ENCODE measurements at regions not wholly inside any gene's neighbourhood (a gene's known extent, or its start where the extent isn't known, plus 50 kb on each side); places are given as distances from the start of the nearest gene placed in this dataset.

DNA sequence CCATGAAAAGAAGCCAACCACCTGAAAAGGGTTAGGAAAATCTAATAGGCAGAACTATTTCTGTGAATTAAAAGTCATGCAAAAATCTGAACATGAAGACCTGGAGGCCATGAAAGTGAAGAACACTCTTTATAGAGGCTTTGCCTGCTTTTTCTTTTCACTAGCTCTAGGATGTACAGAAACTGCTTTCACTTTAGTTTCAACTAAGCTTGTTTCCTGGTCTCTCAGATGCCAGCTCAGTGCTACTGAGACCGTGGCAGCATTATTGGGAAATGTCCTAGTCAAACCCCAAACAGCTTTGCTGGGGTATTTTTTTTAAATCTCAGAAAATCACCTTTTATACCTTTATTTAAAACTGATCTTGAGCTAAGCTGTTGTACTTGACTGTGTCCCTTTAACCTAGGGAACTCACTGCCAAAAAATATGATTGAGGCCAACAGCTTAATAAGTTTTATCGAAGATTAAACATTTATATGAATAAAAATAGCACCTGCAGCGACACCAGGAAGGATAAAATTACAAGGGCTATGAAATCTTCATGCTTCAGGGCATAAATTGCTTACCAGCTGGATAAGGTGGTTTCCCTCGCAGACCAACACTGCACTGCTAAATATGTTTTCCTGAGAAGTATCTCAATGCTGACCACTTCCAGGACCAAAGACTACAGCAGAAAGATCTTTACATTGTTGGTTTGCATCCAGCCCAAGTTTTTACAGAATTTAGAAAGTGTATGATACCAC is 621.8 kb upstream of the ZFHX3 start:
- no peak for DNase-seq

- no peak for DNase-seq
These were observed 615.8 kb upstream of the ZFHX3 start for GRCh38 chr16:73663720-73664119.

DNA sequence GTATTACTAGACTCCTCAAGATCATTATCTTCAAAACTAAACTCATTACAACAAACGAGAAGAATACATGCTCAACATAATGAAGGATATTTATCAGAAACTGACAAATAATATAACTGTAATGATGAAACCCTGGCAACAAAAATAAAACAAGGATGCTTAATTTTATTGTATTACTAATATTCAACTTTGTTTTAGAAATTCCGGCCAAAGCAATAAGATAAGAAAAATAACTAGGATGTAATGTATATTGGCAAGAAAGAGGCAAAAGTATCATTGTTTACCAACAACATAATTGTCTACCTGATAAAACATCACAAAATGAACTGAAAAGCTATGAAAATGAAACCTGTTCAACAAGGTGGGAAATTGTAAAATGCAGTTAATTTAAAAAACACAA is 588.3 kb upstream of the ZFHX3 start:
- no peak for DNase-seq

DNA sequence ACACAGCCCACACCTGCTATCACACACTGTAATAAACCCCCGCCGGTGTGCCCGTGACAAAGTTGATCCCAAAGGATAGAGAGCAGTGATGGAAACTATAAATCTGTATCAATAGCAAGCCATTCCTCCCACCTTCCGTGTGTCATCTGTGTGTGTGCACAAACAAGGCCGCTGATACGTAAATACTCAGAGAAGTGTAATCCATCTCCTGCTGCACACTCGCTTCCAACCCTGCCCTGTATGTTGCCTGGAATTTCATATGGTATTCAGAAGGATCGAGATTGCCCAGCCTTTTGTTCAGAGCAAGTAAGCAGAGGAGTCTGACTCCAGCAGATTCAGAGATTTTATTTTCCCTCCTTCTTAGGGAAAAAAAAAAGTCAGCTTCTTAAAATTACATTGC is 581.1 kb upstream of the ZFHX3 start:
- no peak for DNase-seq

DNA sequence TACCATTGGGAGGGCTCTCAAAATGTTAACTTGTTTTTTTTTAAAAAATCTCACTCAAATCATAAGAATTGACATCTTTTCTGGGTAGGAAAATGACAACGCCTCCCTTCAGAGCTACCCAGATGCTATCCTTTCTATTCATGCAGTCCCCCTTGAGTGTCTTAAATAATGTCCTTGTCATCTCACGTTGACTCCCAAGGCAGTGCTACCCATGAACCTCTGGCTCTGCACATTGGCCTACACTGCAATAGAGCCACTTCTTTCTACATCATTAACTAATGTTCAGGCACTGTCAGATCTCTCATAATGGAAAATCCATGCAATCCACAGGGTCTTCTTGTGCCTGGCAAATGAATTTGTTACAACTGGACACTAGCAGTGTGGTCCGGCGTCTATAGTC is 569.8 kb upstream of the ZFHX3 start:
- no peak for DNase-seq

GRCh38 chr16:73616770-73617169 is 568.8 kb upstream of the ZFHX3 start:
- no peak for DNase-seq

DNA sequence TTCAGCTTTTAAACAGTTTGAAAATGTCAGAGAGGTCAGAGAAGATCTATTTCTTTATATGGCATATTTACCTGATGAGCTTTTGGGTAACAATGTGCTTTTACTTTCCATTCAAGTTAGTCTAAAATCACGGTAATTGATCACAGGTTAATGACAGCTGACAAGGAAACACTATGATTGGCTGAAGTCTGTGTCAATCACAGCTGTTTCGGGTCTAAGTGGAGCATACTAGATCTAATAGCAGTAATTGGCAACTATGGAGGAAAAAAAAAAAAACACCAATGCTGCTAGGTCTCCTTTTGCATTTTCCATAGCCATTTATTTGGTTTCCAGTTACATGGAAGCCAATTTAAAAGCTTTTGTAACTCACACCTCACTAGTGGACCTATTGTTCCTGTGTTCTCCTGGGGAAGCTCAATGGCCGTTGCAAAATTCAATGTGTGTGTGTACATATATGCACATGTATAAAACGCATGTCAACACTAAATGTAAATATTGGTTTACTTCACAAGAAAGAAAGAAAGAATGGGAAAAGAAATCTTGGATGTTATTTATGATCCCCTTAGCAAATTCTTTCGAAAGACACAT is 568.3 kb upstream of the ZFHX3 start:
- peak; percentile 52 for DNase-seq

GRCh38 chr16:73615071-73615940 is 567.4 kb upstream of the ZFHX3 start:
- DNase-seq = no peak

DNA sequence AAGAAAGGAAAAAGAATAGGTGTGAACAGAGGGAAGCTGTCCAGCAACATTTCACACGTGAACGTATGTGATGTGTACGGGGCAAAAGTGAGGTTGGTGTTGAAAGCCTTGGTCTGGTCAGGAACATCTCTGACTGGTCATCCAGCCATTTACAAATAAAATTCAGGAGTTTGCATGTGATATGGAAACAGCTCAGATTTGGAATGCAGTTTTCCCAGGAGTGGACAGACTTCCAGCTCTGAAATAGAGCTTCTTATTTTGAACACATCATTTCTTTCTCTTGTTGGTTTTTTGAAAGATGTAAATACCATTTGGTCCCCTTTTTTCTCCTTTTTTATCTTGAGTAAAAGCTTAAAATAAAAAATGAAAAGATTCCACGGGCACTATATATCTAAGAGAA is 566.2 kb upstream of the ZFHX3 start:
- no peak for DNase-seq

DNA sequence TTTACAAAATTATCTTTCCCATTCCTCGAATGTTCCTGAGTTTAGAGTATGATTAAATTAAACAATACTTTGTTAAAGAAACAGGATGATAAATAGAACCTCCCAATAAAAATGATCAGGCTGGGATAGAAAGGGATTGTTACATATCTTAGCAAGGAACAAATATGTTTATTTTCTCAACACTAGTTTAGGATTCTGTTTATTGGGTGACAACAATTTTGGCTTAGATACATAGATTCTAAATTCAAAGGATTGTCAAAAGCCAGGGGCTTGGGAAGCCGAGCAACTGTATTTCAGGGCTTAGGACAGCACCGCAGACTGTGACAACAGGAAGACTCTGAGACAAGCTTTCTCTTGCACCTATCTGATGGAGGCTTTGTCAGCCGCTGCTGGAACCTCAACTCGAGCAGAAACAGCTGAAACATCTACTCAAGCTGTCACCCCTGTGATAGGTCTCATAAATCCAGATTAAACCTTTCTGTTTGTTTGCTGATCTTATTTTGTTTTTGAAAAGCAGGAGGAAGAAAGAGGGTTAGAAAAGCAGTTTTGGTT is 562.8 kb upstream of the ZFHX3 start:
- peak; percentile 10 for DNase-seq

- peak; percentile 16 for DNase-seq
These were observed 562.2 kb upstream of the ZFHX3 start for GRCh38 chr16:73610160-73610559.

- no peak for DNase-seq
These were observed 561.0 kb upstream of the ZFHX3 start for GRCh38 chr16:73608911-73609310.

GRCh38 chr16:73605309-73605708 is 557.4 kb upstream of the ZFHX3 start:
- DNase-seq = no peak

- no peak for DNase-seq
These were observed 554.0 kb upstream of the ZFHX3 start for GRCh38 chr16:73601911-73602310.

DNA sequence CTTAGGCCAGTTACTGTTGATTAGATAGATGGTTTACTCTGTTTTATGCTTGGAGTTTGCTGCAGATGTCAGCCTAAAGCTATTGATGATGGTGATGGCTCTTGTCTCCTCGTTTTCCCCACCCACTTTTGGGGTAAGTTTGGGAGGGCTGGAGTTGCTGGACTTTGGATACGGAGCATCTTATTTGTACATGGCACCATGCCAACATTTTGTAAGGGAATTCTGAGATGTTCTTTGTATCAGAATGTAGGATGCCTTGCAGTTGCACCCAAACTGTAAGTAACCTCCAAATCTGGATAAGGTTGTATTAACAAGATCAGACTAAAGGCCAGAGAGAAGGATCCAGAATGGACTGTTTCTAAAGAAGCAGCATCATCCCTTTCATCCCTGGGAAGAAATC is 551.9 kb upstream of the ZFHX3 start:
- no peak for DNase-seq

GRCh38 chr16:73599351-73599750 is 551.4 kb upstream of the ZFHX3 start:
- no peak for DNase-seq

- DNase-seq = no peak
These were observed 536.2 kb upstream of the ZFHX3 start for GRCh38 chr16:73584157-73584556.

DNA sequence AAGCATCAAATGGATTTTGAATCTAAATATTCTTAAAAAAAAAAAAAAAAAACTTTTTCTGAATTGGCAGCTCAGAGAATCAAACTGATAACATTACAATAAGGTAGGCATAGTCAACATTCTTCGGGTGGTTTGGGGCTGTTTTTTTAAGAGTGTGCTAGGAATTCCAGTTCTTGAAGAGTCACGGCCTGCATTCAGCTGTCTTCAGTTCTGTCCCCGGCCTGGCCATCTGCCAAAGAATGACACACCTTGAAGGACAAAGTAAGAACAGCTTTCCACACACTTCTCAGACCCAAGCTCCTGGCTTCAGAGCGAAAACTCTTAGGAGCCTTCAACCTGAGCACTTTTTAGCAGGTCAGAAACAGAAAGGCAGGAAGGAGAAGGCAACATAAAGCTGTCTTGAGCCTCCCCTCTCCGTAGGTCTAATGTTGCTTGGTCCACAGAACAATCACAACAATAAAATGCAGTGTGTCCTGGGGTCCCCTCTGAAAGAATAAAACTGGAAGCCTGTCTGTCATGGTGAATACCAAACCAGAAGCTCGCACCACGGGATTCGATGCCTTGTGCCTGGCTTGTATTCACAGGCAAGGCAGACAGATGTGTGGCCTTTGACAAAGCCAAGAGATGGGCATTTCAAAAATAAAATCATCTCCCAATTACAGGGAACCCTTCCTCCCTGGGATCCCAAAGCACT is 524.4 kb upstream of the ZFHX3 start:
- no peak for DNase-seq

DNA sequence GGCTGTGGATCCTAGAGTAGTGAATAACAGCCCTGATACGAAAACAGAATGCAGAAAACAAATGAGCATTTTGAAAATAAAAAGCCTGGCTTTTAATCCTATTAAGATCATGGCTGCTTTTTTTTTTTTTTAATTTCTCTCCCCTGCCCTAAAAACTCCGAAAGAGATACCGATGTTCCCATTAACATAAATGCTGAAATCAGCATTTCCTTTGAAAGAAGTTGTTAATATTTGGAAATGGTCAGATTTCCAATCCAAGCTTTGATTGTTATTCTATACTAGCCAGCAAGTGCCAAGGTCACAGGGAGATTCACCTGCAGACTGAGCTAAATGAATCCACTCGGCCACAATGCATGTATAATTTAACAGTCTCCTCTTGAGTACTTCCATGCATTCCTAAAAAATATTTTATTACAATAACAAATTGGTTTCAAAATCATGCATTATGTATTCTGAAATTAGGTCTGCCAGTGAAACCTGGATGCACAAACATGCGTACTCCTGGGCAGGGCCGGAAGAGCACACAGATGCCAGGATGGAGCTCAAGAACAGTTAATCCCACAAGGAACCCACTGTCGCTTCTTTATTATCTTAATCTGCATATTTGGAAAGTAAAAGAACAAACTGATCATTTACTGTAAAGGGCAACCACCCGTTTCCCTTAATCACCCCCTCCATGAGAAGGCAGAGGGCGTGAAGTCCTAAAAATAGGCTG is 521.5 kb upstream of the ZFHX3 start:
- no peak for DNase-seq

- no peak for DNase-seq
These were observed 520.8 kb upstream of the ZFHX3 start for GRCh38 chr16:73568769-73569168.

DNA sequence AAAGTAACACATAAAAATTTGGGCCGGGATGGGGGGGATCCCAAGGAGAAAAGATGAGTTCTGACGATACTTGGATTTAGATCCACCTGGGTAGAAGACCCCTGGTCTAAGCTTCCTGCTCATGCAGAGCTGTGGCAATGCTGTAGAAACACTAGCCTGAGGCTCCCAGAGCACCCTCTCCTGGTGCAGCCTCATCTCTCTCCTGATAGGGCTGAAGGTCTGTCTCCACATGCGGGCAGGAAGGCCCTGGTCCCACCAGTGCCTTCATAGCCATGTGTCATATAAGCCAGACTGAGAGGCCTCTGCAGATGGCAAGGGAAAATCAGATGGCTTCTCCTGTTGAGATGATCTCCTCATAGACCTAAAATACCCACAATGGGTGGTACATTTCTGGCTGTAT is 518.0 kb upstream of the ZFHX3 start:
- no peak for DNase-seq

- DNase-seq = no peak
These were observed 517.3 kb upstream of the ZFHX3 start for GRCh38 chr16:73565263-73565662.

Measured in NCI-H345 (cell line).